ENCODE measurements at regions not wholly inside any gene's neighbourhood (a gene's known extent, or its start where the extent isn't known, plus 50 kb on each side); places are given as distances from the start of the nearest gene placed in this dataset.
A peak's percentile ranks its signal among the peaks of the same experiment; 100 is the strongest.
"Not testable (repeated sequence)": the region's sequence is repeated elsewhere in the genome, so short reads cannot be mapped to it uniquely, and the experiment has no call there.

DNA sequence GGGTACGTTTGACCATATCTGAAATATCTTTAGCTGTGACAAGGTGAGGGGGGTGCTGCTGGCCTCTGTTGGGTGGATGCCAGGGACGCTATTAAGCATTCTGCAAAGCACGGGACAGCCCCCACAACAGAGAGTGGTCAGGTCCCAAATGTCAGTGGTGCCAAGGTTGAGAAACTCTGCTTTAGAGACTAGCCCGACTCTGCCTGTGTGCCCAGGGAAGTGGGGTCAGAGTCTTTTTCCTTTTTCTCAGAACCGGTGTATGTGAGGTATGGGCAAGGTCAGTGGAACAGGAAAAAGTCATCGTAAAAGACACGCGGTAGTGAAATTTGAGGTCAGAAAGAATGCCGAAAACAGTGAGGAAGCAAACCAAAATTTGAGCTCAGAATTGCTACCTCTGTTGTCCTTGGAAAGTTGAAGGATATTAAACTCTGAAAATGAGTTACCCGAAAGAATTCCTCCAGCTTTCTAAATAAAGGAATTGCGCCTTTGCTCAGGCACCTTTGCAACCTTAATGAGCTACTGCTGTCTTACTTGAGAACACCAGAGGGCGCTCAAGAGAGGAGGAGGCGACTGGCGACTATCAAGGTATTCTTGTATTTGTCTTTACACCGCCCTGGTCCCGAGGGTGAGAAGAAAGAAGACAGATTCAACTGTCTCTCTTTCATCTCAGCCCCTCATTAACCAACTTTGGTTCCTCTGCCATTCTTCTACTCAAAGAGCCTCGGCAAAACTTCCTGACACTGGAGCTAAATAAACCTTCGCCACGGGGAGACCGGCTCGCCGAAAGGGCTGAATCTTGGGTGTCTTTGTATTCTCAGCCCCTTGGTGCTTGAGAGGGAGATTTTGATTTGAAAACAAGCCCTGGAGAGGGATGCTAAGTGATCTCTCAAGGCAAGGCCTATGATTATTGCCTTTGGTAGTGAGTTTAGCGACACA is 85.4 kb upstream of the OLIG2 start:
- DNase-seq = no peak

DNA sequence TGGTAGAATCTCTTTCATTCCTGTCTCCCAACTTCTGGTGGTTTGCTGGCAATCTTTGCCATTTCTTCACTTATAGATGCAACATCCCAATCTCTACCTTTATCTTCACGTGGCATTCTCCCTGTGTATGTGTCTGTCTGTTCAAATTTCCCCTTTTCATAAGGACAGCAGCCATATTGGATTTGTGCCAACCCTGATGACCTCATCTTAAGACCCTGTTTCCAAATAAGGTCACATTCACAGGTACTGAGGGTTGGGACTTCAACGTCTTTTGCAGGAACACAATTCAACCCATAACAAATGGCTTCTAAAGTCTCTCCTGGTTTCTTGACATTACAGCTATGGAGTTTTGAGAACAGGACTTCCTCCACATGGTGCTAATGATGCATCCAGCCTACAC is 84.5 kb upstream of the OLIG2 start:
- DNase-seq = no peak

DNA sequence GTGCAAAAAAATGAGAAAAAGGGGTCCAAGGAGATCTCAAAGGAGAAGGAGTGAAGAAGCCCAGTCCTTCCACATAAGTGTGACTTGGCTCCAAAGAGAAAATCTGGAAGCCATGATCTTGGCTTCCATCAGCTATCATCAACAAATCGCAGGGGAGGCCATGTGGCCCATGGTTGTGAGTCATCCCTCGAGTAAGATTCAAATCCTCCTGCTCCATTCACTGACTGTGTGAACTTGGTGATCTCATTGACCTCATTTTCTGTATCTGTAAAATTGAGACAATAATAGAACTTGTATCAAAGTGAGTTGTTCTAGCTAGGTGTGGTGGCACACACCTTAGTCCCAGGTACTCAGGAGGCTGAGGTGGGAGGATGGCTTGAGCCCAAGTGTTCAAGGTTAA is 79.1 kb upstream of the OLIG2 start:
- no peak for DNase-seq

DNA sequence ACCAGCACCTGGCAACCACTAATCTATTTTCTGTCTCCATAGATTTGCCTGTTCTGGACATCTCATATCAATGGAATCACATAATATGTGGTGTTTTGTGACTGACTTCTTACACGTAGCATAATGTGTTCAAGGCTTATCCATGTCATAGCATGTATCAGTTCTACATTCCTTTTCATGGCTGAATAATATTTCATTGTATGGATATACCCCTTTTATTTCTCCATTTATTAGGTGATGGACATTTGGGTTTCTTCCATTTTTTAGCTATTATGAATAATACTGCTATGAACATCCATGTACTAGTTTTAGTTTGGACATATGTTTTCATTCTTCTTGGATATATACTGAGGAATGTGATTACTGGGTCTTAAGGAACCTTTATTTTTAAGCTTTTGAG is 78.0 kb upstream of the OLIG2 start:
- DNase-seq = no peak

DNA sequence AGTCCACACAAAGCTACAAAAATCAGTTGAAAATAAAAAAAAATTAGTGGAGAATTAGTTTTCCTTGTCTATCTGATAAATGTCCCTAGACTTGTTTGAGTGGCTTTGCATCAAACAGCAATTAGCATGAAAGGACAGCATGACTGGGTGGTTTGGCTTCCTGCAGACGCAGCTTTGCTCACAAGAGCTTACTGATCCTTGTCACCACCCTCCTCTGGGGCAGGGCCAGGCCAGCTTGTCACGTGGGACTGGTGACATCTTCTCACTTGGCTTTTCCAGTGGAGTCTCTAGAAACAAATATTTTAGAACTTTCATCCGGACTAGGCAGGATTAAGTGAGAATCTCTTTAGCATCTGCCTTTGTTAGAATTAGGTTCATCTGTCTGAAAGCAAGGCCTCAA is 76.0 kb upstream of the OLIG2 start:
- no peak for DNase-seq

DNA sequence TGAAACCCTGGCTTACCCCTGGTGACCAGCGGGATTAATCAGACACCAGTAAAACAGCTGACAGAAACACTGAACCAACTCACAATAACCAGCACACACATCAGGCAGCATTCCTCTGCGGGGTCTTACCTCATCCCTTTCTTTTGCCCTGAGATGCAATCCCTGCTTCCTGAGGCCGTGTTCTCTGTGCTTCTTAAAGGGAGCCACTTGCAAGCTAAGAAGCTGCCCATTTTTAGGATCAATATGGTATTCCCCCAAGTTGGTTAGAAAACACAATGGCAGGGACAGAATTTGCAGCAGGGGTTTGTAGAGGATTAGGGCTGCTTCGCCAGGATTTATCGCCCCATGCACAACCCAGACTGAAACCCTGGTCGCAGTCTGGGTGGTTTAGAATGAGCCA is 74.7 kb upstream of the OLIG2 start:
- DNase-seq = no peak

DNA sequence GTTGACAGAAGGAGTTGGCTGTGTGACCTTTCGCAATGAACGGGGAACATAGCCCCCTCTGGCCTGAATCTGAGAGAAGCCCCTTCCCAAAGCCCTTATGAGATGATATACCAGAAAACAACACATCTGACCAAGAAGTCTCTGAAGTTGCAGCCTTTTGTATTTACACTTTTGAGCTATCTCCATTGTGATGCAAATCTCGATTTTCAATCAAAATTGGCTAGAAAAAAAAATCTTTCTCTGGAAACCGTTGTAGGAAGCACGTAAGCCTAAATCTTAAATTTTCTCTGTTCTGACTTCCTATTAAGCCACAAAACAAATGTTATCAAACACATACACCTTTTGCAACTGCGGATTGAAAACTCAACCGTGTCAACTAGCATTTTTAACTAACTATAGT is 71.4 kb upstream of the OLIG2 start:
- DNase-seq = no peak

DNA sequence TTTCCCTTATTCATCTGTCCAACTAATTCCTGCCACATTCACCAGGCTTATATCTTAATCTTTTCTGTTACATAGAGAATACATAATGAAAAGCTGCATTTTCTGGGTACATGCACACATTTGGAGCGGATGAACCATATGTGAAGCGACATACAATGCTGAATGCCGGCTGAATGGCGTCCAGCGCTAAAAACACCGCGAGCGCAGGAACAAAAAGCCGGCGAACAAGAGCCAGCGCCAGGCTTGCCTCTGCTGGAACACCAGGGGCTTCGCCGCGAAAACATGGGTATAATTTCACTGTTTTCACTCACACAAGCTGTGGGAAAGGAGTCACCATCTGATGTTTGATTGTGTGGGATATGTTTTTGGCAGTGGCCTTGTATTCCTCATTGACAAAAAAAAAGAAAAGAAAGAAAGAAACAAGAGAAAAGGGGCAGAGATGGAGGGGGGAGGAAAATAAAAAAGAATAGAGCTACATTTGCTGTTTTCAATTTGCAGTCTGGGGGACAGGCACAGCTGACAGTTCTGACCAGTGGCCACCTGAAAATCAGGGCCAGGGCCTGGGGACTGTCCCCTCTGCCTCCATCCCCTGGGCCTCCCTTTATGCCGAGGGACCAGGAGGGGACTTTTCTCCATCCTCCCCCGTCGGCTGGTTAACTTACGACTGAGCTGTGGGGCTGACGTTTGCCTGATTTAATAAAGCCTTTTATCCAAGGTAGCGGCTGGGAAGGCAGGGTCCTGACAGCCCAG is 70.2 kb upstream of the OLIG2 start:
- DNase-seq = no peak

DNA sequence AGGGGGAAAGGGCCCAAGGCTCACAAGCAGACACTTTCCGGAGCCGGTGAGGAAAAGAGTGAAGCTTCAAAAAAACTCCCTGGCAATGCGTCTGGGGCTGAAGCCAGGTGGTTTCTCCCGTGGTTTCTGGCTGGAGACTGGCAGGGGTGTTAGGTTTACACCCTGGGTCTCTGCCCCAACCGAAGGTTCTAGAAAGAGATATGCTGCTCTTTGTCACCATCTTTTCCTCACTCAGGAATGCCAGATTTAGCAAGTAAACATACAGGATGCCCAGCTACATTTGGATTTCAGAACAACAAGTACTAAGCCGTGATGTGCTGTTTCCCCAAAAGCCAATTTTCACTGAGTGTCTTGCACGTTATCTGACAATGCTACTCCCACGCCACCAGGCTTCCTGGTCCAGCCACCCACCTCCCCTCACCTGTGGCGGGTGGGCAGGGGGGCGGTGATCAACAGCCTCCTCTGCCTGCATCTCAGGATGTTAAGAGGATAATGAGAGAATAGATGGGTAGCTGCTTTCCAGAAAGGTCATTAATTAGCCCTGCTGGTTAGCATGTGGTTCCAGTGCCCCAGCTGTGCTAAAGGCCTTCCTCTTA is 69.6 kb upstream of the OLIG2 start:
- DNase-seq = no peak

DNA sequence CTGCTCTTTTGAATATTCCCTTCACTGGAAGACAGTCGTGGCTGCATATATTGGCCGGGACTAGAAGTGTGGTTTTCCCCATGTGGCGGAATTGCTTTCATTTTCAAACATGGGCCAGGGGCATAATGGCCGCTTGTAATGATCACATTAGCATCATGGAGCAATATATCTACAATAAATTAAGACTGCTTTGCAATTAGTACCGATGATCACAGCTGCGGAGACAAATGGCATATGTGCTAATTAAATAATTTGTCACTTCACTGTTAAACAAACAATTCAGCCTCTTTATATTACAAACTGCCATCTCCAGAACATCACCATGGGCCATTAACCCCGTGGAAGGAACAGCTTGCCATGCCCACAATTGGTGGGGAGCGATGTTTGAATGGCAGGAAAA is 68.2 kb upstream of the OLIG2 start:
- DNase-seq = peak; percentile 62

DNA sequence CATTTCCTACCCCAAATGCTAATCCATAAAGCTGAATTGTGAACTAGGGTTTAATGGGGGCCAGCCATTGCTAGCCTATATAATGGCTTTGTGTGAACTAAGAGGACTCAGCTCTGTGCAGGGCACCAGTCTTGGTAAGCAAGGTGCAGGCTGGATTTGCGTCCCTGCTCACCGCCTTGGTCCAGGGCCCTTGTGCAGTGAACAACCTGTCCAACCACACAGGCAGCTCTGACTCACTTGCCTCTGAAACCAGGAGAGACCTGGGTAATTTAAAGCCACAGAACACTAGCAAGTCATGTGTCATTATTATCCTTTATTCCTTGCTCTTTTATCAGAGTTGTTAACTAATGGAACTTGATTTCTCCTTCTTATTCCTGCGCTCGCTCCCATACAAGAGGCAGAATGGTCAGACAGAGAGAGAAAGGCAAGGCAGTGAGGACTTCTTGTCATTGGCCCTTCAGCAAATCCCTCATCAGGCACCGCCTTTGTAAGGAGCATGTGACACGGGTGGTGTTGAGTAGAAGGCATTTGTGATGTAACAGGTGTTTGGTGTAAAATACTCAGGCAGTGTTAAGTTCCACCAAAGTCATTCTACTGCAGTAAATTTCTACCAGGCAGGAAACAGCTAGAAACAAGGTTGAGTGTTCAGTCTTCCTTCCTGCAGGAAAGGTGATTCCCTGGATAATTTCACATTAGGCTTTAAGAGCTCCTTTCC is 67.3 kb upstream of the OLIG2 start:
- no peak for DNase-seq

DNA sequence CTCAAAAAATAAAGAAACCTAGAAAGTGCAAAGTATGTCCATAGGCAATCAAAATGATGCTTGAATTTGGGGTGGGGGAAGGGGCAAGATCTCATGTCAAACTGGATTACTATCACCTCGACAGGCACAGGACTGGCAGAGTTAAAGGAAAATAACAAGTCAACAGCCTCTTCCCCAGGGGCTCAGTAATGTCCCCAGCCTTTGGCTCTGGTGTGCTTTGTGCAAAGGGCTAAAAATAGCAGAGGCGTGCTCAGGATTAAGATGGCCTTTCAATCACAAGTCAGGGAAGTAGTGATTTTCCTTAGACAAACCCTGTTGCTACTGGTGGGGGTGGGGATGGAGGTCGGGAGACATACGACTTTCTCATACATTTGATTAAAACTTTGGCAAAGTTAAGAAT is 63.5 kb upstream of the OLIG2 start:
- no peak for DNase-seq

DNA sequence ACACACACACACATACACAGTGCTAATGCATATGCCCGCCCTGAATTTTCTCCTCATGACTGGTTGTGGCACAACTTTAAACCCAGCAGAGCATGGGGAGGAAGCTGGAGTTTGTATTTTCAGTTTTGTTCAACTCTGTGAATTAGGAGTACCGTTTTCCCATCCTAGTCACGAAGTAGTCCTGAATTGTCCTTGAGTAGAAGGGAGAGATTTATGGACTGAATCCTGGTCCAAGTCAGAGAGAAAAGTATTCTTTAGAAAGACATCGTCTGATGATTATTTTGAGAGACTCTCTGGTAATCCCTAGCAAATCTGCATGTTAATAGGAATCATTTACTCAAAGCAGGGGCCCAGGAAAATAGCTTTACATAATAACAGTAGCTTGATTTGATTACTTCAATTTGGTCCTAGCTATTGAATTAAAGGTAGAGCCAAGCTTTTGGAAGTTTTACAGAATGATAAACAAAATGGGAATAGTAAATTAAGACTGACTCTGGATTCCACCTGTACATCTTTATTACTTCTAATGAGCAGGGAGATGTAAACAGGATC is 60.5 kb upstream of the OLIG2 start:
- no peak for DNase-seq

DNA sequence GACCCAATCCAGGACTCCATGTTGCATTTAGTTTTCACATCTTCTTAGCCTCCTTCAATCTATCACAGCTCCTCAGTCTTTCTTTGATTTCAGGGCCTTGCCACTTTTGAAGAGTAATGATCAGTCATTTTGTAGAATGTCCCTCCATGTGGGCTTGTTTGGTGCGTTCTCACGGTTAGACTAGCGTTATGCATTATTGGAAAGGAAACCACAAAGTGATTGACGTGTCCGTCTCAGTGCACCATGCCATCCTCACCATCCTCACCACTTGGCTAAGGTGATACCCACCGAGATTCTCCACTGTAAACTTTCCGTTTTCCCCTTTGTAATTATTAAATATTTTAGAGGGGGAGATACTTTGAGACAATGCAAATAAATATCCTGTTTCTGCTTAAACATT is 59.6 kb upstream of the OLIG2 start:
- no peak for DNase-seq

DNA sequence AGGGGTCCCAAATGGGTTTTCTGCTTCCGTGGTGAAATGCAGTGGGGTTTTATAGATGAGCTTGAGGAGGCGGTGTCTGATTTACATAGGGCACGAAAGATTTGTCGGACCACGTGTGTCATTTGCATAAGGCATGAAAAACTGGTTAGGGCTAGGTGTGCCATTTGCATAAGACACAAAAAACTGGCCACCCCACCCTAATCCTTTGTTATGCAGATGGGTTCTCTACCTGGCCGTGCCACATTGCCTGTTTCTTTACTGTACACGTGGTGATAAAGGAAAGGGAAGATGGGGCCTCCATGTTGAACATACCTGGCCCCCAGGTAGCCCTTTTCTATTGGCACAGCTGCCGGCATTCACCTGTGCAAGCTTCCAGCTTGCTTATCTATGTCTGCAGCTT is 57.6 kb upstream of the OLIG2 start:
- DNase-seq = not testable (repeated sequence)

DNA sequence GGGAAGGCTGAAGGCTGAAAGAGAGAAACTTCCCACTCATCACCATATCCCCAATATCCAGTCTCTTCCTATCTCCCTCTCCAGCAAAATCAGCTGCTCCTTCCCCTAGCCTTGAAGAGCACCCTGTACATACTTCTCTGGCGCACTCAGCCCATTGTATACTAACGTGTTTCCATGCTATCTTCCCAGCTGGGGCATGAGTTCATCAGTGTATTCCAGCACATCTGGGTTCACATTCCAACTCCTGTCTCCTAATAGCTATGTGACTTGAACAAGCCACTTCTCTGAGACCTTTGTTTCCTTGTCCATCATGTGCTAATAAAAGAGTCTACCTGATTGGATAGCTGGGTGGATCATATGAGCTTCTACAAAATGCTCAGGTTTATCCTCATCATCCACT is 51.1 kb upstream of the OLIG2 start:
- no peak for DNase-seq

DNA sequence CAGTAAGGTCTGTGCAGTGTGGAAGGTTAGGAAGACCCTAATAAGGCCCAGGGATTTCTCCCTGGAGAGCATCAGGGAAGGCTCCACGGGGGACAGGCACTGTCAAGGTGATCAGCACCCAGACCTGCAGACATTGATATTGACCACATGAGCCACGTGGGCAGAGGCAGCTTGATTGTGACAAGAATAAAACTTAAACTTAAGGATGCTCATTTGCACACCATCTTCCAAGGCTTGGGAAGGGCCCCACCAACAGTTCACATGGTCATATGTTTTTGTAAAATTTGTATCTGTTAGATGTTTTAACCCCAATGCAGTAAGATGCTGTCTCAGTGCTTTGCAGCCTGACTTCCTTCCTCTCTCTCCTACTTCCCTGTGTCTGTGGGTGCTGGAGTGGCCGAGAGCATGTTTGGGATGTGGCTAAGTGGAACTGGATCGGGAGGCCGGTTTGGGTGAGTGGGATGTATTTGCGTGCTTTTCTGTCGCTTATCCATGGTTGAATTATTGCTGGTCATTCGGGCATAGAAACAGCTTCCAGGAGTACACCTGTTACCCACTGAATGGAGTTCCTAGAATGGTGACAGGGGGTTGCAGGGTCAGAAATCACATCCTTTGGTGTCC is 49.8 kb upstream of the OLIG2 start:
- no peak for DNase-seq

All from NCI-H1417 treated with DMSO at 0.1 percent for 48 hours (cell line).